Osteoblast (primary cell): ENCODE measurements at regions not wholly inside any gene's neighbourhood (a gene's known extent, or its start where the extent isn't known, plus 50 kb on each side); places are given as distances from the start of the nearest gene placed in this dataset.
A peak's percentile ranks its signal among the peaks of the same experiment; 100 is the strongest.

Source experiments
- DNase-seq: peaks from one replicate; pipeline ENCODE4 v3.0.0; 2011; ENCODE audit warnings: low spot score, mixed read lengths; ENCODE audit not compliant: insufficient read length; ENCODE audit errors: missing footprints
- H2AFZ ChIP-seq: 2 replicates; pipeline ENCODE4 v1.6.0; 2011; ENCODE audit warnings: mild to moderate bottlenecking, low read length
- H3K27ac ChIP-seq: 2 replicates; pipeline ENCODE4 v1.5.1; 2011; ENCODE audit warnings: mild to moderate bottlenecking, low read depth, low read length, moderate library complexity
- H3K27me3 ChIP-seq: 2 replicates; pipeline ENCODE4 v1.6.0; 2012; ENCODE audit warnings: mild to moderate bottlenecking, control low read depth, inconsistent platforms, low read length, moderate library complexity; ENCODE audit not compliant: insufficient read depth
- H3K36me3 ChIP-seq: 2 replicates; pipeline ENCODE4 v1.5.1; 2011; ENCODE audit warnings: mild to moderate bottlenecking, low read length, control low read depth, moderate library complexity; ENCODE audit not compliant: insufficient read depth
- H3K4me1 ChIP-seq: 2 replicates; pipeline ENCODE4 v1.5.1; 2011; ENCODE audit warnings: mild to moderate bottlenecking, low read length, control low read depth, moderate library complexity; ENCODE audit not compliant: insufficient read depth
- H3K4me2 ChIP-seq: 2 replicates; pipeline ENCODE4 v1.6.0; 2011; ENCODE audit warnings: mild to moderate bottlenecking, low read length; ENCODE audit not compliant: insufficient read depth
- H3K4me3 ChIP-seq: fragments of 200-600 bp; sonication (generic); 3 replicates; pipeline ENCODE4 v1.5.1; 2012; ENCODE audit warnings: mild to moderate bottlenecking, low read length, inconsistent platforms; ENCODE audit not compliant: insufficient read depth
- H3K79me2 ChIP-seq: 2 replicates; pipeline ENCODE4 v1.6.0; 2012; ENCODE audit warnings: mild to moderate bottlenecking, low read length, control low read depth, inconsistent platforms; ENCODE audit not compliant: insufficient read depth
- H3K9me3 ChIP-seq: 2 replicates; pipeline ENCODE4 v1.5.1; 2011; ENCODE audit warnings: low read depth, low read length, control low read depth
- H4K20me1 ChIP-seq: 2 replicates; pipeline ENCODE4 v1.6.0; 2012; ENCODE audit warnings: mild to moderate bottlenecking, low read length, control low read depth; ENCODE audit not compliant: insufficient read depth
- TF ChIP-seq, protein P1 (sequence below): IDR thresholded peaks from 2 replicates; pipeline ENCODE4 v1.5.1; 2011; ENCODE audit warnings: mild to moderate bottlenecking, low read depth, low read length, moderate library complexity; ENCODE audit errors: extremely low read depth

GRCh38 chr2:148586522-148587128, 57.9 kb upstream of the EPC2 start:
- Histone ChIP-seq H3K79me2 (no peaks in the 10 kb centered on the region), H3K27ac (no peak overlapping the region), H3K27me3 (no peaks in the 10 kb centered on the region), H3K4me3 (no peak overlapping the region), H3K36me3 (no peaks in the 10 kb centered on the region), H3K4me2 (no peak overlapping the region), H4K20me1 (no peaks in the 10 kb centered on the region), H3K4me1 (peaks cover 6% of the 10 kb centered on the region), H2AFZ (no peak overlapping the region), H3K9me3 (no peaks in the 10 kb centered on the region)
- no peak for DNase-seq
- TF ChIP-seq, protein P1, sequence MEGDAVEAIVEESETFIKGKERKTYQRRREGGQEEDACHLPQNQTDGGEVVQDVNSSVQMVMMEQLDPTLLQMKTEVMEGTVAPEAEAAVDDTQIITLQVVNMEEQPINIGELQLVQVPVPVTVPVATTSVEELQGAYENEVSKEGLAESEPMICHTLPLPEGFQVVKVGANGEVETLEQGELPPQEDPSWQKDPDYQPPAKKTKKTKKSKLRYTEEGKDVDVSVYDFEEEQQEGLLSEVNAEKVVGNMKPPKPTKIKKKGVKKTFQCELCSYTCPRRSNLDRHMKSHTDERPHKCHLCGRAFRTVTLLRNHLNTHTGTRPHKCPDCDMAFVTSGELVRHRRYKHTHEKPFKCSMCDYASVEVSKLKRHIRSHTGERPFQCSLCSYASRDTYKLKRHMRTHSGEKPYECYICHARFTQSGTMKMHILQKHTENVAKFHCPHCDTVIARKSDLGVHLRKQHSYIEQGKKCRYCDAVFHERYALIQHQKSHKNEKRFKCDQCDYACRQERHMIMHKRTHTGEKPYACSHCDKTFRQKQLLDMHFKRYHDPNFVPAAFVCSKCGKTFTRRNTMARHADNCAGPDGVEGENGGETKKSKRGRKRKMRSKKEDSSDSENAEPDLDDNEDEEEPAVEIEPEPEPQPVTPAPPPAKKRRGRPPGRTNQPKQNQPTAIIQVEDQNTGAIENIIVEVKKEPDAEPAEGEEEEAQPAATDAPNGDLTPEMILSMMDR = no peak

GRCh38 chr2:148590612-148591011, 53.9 kb upstream of the EPC2 start:
- Histone ChIP-seq H3K79me2 (no peaks in the 10 kb centered on the region), H3K27me3 (no peaks in the 10 kb centered on the region), H3K4me3 (no peak overlapping the region), H3K27ac (no peak overlapping the region), H2AFZ (no peak overlapping the region), H3K9me3 (no peaks in the 10 kb centered on the region), H3K4me2 (no peak overlapping the region), H3K4me1 (no peaks in the 10 kb centered on the region), H4K20me1 (no peaks in the 10 kb centered on the region), H3K36me3 (no peaks in the 10 kb centered on the region)
- TF ChIP-seq, protein P1 = no peak
- peak; percentile 8 for DNase-seq

DNA sequence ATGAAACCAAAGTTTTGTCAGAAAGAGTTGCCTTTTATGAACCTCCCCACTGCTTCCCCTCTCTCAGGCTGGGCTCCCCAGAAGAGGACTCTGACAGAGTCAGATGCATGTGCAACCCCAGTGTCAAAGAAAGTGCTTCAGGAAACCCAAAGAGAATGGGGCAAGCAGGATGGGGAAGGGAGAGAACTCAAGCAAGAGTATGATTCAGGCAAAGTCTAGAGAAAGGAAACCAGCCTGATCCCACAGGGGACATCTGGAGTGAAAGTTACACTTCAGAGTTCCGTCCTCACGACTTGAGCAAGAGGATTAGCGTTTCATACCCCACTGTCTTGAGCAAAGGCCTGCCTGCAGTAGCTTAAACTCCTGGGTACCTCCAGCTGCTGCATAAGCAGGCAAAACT, 51.8 kb upstream of the EPC2 start:
- Histone ChIP-seq H4K20me1 (no peaks in the 10 kb centered on the region), H3K27me3 (no peaks in the 10 kb centered on the region), H3K4me1 (no peaks in the 10 kb centered on the region), H3K79me2 (no peaks in the 10 kb centered on the region), H2AFZ (no peak overlapping the region), H3K4me2 (no peak overlapping the region), H3K9me3 (no peaks in the 10 kb centered on the region), H3K36me3 (no peaks in the 10 kb centered on the region), H3K27ac (no peak overlapping the region), H3K4me3 (no peak overlapping the region)
- TF ChIP-seq, protein P1 = no peak
- DNase-seq = no peak

- TF ChIP-seq, protein P1 = no peak
- Histone ChIP-seq H3K36me3 (no peaks in the 10 kb centered on the region), H3K79me2 (no peaks in the 10 kb centered on the region), H4K20me1 (no peaks in the 10 kb centered on the region), H3K4me3 (no peak overlapping the region), H3K9me3 (no peaks in the 10 kb centered on the region), H3K27me3 (no peaks in the 10 kb centered on the region), H3K27ac (no peak overlapping the region), H3K4me1 (no peaks in the 10 kb centered on the region), H3K4me2 (no peak overlapping the region), H2AFZ (no peak overlapping the region)
- DNase-seq = no peak
Measured at GRCh38 chr2:148593421-148593820, 51.1 kb upstream of the EPC2 start.
